ENCODE measurements at regions not wholly inside any gene's neighbourhood (a gene's known extent, or its start where the extent isn't known, plus 50 kb on each side); places are given as distances from the start of the nearest gene placed in this dataset.

DNA sequence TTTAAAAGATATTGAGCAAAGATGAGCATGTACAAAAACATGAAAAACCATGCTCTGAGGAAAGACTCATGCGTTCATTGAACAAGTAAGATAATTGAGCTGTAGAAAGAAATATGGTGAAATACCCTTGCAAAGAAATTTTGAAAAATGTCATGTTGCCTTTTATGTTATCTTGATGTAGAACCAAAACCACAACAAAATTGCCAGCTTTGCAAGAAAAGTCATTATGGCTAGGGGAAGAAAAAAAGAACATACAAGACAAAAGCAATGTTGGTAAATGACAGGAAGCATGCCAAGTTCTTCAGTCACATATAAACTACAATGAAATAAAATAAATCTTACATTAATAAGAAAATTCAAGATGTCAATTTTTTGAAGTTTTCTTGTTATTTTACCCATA is 368.0 kb downstream of the IRX1 start:
- no peak for DNase-seq
- Histone ChIP-seq H3K9ac (ENCODE audit: low read depth in 2 of 2, low read length in 2 of 2) (no peak overlapping the region), H3K4me1 (no peaks in the 10 kb centered on the region), H3K27ac (no peak overlapping the region), H3K36me3 (no peaks in the 10 kb centered on the region), H3K4me3 (no peak overlapping the region), H3K27me3 (no peaks in the 10 kb centered on the region), H3K9me3 (no peaks in the 10 kb centered on the region)
- TF ChIP-seq, protein P1, sequence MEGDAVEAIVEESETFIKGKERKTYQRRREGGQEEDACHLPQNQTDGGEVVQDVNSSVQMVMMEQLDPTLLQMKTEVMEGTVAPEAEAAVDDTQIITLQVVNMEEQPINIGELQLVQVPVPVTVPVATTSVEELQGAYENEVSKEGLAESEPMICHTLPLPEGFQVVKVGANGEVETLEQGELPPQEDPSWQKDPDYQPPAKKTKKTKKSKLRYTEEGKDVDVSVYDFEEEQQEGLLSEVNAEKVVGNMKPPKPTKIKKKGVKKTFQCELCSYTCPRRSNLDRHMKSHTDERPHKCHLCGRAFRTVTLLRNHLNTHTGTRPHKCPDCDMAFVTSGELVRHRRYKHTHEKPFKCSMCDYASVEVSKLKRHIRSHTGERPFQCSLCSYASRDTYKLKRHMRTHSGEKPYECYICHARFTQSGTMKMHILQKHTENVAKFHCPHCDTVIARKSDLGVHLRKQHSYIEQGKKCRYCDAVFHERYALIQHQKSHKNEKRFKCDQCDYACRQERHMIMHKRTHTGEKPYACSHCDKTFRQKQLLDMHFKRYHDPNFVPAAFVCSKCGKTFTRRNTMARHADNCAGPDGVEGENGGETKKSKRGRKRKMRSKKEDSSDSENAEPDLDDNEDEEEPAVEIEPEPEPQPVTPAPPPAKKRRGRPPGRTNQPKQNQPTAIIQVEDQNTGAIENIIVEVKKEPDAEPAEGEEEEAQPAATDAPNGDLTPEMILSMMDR (IDR thresholded peaks at IDR 0.05): no peak
- intact Hi-C loops (cut with DNase I): no loop called here

DNA sequence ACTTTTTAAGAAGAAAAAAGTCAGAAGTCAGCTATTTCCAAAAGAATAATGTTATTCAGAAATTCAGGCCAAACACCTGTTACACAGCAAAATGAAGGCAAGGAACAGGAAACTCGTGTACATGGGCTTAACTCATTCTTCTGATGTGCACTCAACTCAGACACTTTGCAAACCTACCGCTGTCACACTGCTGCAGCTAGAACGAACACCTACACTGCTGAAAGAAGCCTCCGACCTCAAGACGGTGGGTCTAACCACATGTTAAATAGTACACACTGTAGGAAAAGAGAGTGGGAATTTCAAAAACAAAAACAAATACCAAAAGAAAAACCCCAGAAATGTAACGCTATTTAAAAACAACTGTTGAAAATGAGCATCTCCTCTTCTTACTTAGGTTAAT is 384.5 kb downstream of the IRX1 start:
- Histone ChIP-seq H3K36me3 (no peaks in the 10 kb centered on the region), H3K27ac (no peak overlapping the region), H3K27me3 (no peaks in the 10 kb centered on the region), H3K9ac (ENCODE audit: low read depth in 2 of 2, low read length in 2 of 2) (no peak overlapping the region), H3K4me3 (no peak overlapping the region), H3K4me1 (no peaks in the 10 kb centered on the region), H3K9me3 (no peaks in the 10 kb centered on the region)
- no peak for DNase-seq
- intact Hi-C loops (cut with DNase I): no loop called here
- TF ChIP-seq, protein P1 (IDR thresholded peaks at IDR 0.05): no peak

DNA sequence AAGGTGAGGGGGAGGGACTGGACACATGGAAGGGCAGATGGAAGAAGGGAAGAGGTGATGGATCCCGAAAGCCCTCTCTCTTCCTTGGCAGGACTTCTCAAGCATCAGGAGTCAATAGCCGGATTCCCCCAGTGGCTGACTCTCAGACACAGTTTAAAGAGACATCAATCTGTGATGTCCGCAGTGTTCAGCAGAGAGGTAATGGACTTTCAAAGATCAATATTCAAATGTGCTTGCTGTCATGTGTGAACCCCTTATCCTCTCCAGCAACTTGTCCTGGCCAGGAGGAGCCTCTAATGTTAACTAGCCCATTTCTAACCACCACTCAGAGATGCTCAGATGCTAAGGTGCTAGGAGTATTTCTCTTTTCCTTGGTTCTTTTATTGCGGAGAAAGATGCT is 392.2 kb downstream of the IRX1 start:
- Histone ChIP-seq H3K27ac (no peak overlapping the region), H3K27me3 (no peaks in the 10 kb centered on the region), H3K36me3 (no peaks in the 10 kb centered on the region), H3K4me3 (no peak overlapping the region), H3K4me1 (no peaks in the 10 kb centered on the region), H3K9me3 (no peaks in the 10 kb centered on the region), H3K9ac (ENCODE audit: low read depth in 2 of 2, low read length in 2 of 2) (no peak overlapping the region)
- intact Hi-C loops (cut with DNase I): no loop called here
- TF ChIP-seq, protein P1 (IDR thresholded peaks at IDR 0.05): no peak
- DNase-seq: no peak

DNA sequence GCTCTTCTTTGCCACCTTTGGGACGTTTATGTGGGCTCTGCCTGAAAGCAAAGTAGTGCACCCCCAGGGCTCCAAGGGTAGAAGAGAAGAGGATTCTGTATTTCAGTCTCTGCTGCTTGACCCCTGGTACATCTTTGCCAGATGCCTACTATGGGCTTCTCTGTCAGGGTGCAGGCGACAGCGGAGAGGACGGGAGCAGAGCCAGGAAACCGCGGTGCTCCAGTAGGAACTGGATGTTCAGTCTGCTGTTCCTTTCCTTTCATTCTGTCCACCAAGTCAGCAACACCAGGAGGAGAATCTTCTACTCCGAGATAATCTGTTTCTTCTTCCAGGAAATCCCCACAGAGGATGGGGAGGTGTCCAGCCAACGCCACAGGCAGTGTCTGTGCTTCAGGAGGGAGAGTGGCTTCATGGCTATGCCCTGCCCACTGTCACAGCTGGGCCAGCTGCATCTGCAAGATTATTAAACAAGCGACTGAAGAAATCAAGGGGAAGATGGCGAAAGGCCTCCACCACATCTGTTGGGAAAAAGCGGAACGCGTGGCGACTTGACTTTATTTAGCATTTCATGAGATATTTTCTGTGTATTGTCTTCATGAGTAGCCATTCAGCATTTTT is 398.3 kb downstream of the IRX1 start:
- Histone ChIP-seq H3K4me3 (no peak overlapping the region), H3K27ac (no peak overlapping the region), H3K27me3 (no peaks in the 10 kb centered on the region), H3K9me3 (no peaks in the 10 kb centered on the region), H3K36me3 (no peaks in the 10 kb centered on the region), H3K4me1 (no peaks in the 10 kb centered on the region), H3K9ac (ENCODE audit: low read depth in 2 of 2, low read length in 2 of 2) (no peak overlapping the region)
- intact Hi-C loops (cut with DNase I): no loop called here
- TF ChIP-seq, protein P1 (IDR thresholded peaks at IDR 0.05): no peak
- DNase-seq: no peak

DNA sequence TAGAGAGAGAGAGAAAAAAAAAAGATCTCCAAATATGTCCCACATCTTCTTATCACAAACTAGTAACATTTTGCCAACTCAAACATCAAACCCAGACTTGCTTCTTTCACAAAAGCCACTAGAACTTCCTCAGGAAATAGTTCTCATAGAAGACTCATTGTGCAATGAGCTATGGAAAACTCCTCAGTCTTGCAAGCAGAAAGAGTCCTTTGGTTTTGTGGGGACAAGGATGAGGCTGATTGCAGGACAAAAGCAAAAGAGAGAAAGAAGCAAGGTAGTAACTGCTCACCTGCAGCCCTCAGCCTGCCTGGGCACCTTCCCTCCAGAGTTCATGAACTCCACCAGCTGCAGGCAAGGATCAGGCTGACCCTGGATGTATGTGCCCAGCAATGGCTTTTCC is 399.0 kb downstream of the IRX1 start:
- no peak overlapping the region for H3K4me3 ChIP-seq
- intact Hi-C loops (cut with DNase I): no loop called here
- H3K9ac ChIP-seq (ENCODE audit: low read depth in 2 of 2, low read length in 2 of 2): no peak overlapping the region
- no peaks in the 10 kb centered on the region for H3K9me3 ChIP-seq
- H3K36me3 ChIP-seq: no peaks in the 10 kb centered on the region
- no peaks in the 10 kb centered on the region for H3K4me1 ChIP-seq
- TF ChIP-seq, protein P1 (IDR thresholded peaks at IDR 0.05): no peak
- no peak overlapping the region for H3K27ac ChIP-seq
- no peak for DNase-seq
- H3K27me3 ChIP-seq: no peaks in the 10 kb centered on the region

Measured in colonic mucosa (tissue), 4 donors.